Adrenal gland (tissue), 9 donors: ENCODE measurements at regions not wholly inside any gene's neighbourhood (a gene's known extent, or its start where the extent isn't known, plus 50 kb on each side); places are given as distances from the start of the nearest gene placed in this dataset.

ENCODE experiments used
- DNase-seq, 7 donors: peaks; one replicate each; pipeline ENCODE4 v3.0.0-alpha.2; 2019 to 2020
- H3K27ac ChIP-seq, 5 donors: fragments of 200-600 bp; sonication (generic) in 4 of 5; 1 replicate in 3 of 5; 2 replicates in 2 of 5; pipeline versions ENCODE4 v1.5.1 to v1.8.0; 2016 to 2020; ENCODE audit warnings: mild to moderate bottlenecking in 1 of 5
- H3K27me3 ChIP-seq: fragments of 200-600 bp; 2 replicates; pipeline ENCODE4 v1.8.0; 2021
- H3K36me3 ChIP-seq, 2 donors: fragments of 200-600 bp; replicated peaks in 1 of 2; 1 replicate in 1 of 2; 2 replicates in 1 of 2; pipeline versions ENCODE4 v1.5.1 to v1.8.0; 2018 to 2022
- H3K4me1 ChIP-seq, 2 donors: fragments of 200-600 bp; replicated peaks in 1 of 2; 1 replicate in 1 of 2; 2 replicates in 1 of 2; pipeline versions ENCODE4 v1.5.1 to v1.8.0; 2018 to 2021
- H3K4me3 ChIP-seq, 4 donors: fragments of 200-600 bp; sonication (generic) in 3 of 4; one replicate each; pipeline ENCODE4 v1.5.1; 2016 to 2018
- H3K9me3 ChIP-seq, 3 donors: fragments of 200-600 bp; sonication (generic) in 1 of 3; replicated peaks in 1 of 3; 1 replicate in 2 of 3; 2 replicates in 1 of 3; pipeline versions ENCODE4 v1.5.1 to v1.8.0; 2016 to 2021
- POLR2A ChIP-seq, 2 donors: fragments of 450-650 bp; IDR thresholded peaks; one replicate each; pipeline ENCODE4 v1.6.1; 2017; ENCODE audit warnings: antibody characterized with exemption in 2 of 2, mild to moderate bottlenecking in 2 of 2, moderate library complexity in 1 of 2
- WGBS, 4 donors: extraction: QIAGEN DNeasy Blood & Tissue Kit in 2 of 4; methylation state at CpG; one replicate each; pipeline versions ENCODE4 v1.1.5 to v1.1.7; 2013 to 2017; 5-methylcytosine and 5-hydroxymethylcytosine counted together
- intact Hi-C, 2 donors: fragments of 100-400 bp; cut with DNase I; formaldehyde crosslinking; loops; one replicate each; pipeline versions ENCODE4 v1.14.1 to v1.15.0; 2022 to 2023
- TF ChIP-seq, protein P1 (sequence below), 6 experiments: fragments of 450-650 bp in 4 of 6; fragments of 200-600 bp in 2 of 6; sonication (generic) in 1 of 6; IDR thresholded peaks; 1 replicate in 5 of 6; 2 replicates in 1 of 6; pipeline versions ENCODE4 v1.5.1 to v1.8.0; 2016 to 2021; ENCODE audit warnings: antibody characterized with exemption in 6 of 6, mild to moderate bottlenecking in 2 of 6, moderate library complexity in 1 of 6
- donor health status: healthy with polysubstance abuse.
- donor health status: Bipolar disorder and iron deficiency.
- donor health status: DM: yes; HTN: yes; CAD: no.
- donor health status: DM: no; HTN: no; CAD: no.
- donor health status: DM: no; HTN: no; CAD: no.

GRCh38 chr15:39165020-39165706 lies 415.7 kb upstream of the THBS1 start:
- TF ChIP-seq POLR2A (IDR thresholded peaks at IDR 0.05) = no peak
- TF ChIP-seq, protein P1, sequence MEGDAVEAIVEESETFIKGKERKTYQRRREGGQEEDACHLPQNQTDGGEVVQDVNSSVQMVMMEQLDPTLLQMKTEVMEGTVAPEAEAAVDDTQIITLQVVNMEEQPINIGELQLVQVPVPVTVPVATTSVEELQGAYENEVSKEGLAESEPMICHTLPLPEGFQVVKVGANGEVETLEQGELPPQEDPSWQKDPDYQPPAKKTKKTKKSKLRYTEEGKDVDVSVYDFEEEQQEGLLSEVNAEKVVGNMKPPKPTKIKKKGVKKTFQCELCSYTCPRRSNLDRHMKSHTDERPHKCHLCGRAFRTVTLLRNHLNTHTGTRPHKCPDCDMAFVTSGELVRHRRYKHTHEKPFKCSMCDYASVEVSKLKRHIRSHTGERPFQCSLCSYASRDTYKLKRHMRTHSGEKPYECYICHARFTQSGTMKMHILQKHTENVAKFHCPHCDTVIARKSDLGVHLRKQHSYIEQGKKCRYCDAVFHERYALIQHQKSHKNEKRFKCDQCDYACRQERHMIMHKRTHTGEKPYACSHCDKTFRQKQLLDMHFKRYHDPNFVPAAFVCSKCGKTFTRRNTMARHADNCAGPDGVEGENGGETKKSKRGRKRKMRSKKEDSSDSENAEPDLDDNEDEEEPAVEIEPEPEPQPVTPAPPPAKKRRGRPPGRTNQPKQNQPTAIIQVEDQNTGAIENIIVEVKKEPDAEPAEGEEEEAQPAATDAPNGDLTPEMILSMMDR (IDR thresholded peaks at IDR 0.05) = no peak
- no peak for DNase-seq
- WGBS, 4 donors = 67 to 84% (median 71%) methylated on average over 2 of the region's 2 CpGs
- Histone ChIP-seq H3K27ac (no peak overlapping the region), H3K9me3 (no peaks in the 10 kb centered on the region), H3K4me1 (no peaks in the 10 kb centered on the region), H3K27me3 (no peaks in the 10 kb centered on the region), H3K36me3 (no peaks in the 10 kb centered on the region), H3K4me3 (no peak overlapping the region)
- intact Hi-C loops = no loop called here

GRCh38 chr15:39167164-39168058 lies 413.5 kb upstream of the THBS1 start:
- TF ChIP-seq, protein P1 (IDR thresholded peaks at IDR 0.05) = no peak
- no peak for TF ChIP-seq POLR2A (IDR thresholded peaks at IDR 0.05)
- Histone ChIP-seq H3K9me3 (no peaks in the 10 kb centered on the region), H3K27ac (peak overlapping the region in 3 of 5 donors; percentile 28 to 64 (median 32)), H3K36me3 (no peaks in the 10 kb centered on the region), H3K4me1 (peaks cover 0 to 3% of the 10 kb centered on the region in 2 donors), H3K27me3 (no peaks in the 10 kb centered on the region), H3K4me3 (no peak overlapping the region)
- intact Hi-C loops = no loop called here
- WGBS, 4 donors = 39 to 58% (median 56%) methylated on average over 4 of the region's 4 CpGs
- DNase-seq = no peak

DNA sequence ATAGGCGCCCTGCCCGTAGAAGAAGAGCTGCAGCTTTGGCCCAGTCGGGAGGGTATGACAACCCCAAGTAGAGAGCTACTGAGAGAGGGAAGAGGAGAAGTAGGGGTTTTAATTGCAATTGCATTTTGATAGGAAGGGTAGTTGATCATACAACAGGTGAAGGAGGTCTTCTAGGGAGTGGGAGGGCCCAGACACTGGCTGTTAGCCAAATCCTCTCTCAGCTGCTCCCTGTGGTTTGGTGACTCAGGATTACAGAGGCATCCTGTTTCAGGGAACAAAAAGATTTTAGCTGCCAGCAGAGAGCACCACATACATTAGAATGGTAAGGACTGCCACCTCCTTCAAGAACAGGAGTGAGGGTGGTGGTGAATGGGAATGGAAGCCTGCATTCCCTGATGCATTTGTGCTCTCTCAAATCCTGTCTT lies 408.9 kb upstream of the THBS1 start:
- Histone ChIP-seq H3K27ac (peak overlapping the region in 2 of 5 donors; percentile 23 to 51), H3K36me3 (no peaks in the 10 kb centered on the region), H3K27me3 (no peaks in the 10 kb centered on the region), H3K4me3 (no peak overlapping the region), H3K4me1 (peaks cover 0 to 8% of the 10 kb centered on the region in 2 donors), H3K9me3 (no peaks in the 10 kb centered on the region)
- intact Hi-C loops = loop anchor here in 1 of 2 donors (5.0 kb wide), 1 partner anchor 410 kb away; the partner anchor contains the start of gene THBS1
- peak; percentile 36 to 81 (median 60) for DNase-seq
- 80 to 96% (median 91%) methylated on average over 3 of the region's 3 CpGs for WGBS, 4 donors
- TF ChIP-seq POLR2A (IDR thresholded peaks at IDR 0.05) = no peak
- TF ChIP-seq, protein P1 (IDR thresholded peaks at IDR 0.05) = peak in 5 of 6 experiments; percentile 32 to 55 (median 49)
